ENCODE measurements at regions not wholly inside any gene's neighbourhood (a gene's known extent, or its start where the extent isn't known, plus 50 kb on each side); places are given as distances from the start of the nearest gene placed in this dataset.

DNA sequence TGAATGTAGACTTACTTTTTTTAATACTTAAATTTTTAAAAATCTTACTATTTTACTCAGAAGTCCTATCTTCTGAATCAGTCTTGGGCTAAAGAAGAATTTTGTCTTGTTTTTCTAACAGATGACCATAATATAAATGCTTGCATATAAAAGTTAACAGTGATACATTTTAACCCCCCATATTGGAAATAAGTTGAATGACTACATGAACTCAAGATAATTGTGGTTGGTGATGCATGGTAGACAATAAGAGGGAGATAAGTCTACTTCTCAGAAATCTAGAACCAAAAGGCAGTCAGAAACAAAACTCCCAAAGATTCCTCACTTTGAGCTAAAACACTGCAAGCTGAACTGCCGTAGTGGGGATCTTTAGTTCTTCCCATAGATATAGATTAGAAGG lies 868.4 kb upstream of the SOX9 start:
- Histone ChIP-seq H3K36me3 (no peaks in the 10 kb centered on the region), H3K4me1 (no peaks in the 10 kb centered on the region), H3K27ac (replicated peaks in 1 of 4) (no peak overlapping the region), H3K27me3 (no peaks in the 10 kb centered on the region), H3K9me3 (no peaks in the 10 kb centered on the region), H3K4me3 (no peak overlapping the region)
- TF ChIP-seq, protein P1, sequence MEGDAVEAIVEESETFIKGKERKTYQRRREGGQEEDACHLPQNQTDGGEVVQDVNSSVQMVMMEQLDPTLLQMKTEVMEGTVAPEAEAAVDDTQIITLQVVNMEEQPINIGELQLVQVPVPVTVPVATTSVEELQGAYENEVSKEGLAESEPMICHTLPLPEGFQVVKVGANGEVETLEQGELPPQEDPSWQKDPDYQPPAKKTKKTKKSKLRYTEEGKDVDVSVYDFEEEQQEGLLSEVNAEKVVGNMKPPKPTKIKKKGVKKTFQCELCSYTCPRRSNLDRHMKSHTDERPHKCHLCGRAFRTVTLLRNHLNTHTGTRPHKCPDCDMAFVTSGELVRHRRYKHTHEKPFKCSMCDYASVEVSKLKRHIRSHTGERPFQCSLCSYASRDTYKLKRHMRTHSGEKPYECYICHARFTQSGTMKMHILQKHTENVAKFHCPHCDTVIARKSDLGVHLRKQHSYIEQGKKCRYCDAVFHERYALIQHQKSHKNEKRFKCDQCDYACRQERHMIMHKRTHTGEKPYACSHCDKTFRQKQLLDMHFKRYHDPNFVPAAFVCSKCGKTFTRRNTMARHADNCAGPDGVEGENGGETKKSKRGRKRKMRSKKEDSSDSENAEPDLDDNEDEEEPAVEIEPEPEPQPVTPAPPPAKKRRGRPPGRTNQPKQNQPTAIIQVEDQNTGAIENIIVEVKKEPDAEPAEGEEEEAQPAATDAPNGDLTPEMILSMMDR (IDR thresholded peaks at IDR 0.05) = no peak
- TF ChIP-seq POLR2AphosphoS5 (IDR thresholded peaks at IDR 0.05) = no peak
- no peak for TF ChIP-seq POLR2A (IDR thresholded peaks at IDR 0.05; ENCODE audit: low read depth)
- TF ChIP-seq EP300 (IDR thresholded peaks at IDR 0.05) = no peak
- intact Hi-C loops (cut with DNase I) = no loop called here
- no peak for DNase-seq (ENCODE audit: extremely low spot score)
- 0% methylated on average over 1 of the region's 1 CpG for WGBS

- Histone ChIP-seq H3K4me3 (no peak overlapping the region), H3K9me3 (no peaks in the 10 kb centered on the region), H3K27me3 (no peaks in the 10 kb centered on the region), H3K4me1 (no peaks in the 10 kb centered on the region), H3K36me3 (no peaks in the 10 kb centered on the region), H3K27ac (replicated peaks in 1 of 4) (no peak overlapping the region)
- DNase-seq (ENCODE audit: extremely low spot score) = no peak
- no peak for TF ChIP-seq POLR2A (IDR thresholded peaks at IDR 0.05; ENCODE audit: low read depth)
- no peak for TF ChIP-seq EP300 (IDR thresholded peaks at IDR 0.05)
- TF ChIP-seq, protein P1 (IDR thresholded peaks at IDR 0.05) = no peak
- no peak for TF ChIP-seq POLR2AphosphoS5 (IDR thresholded peaks at IDR 0.05)
- intact Hi-C loops (cut with DNase I) = no loop called here
- 79% methylated on average over 2 of the region's 2 CpGs for WGBS
Observed at GRCh38 chr17:71257096-71257495, 863.7 kb upstream of the SOX9 start.

DNA sequence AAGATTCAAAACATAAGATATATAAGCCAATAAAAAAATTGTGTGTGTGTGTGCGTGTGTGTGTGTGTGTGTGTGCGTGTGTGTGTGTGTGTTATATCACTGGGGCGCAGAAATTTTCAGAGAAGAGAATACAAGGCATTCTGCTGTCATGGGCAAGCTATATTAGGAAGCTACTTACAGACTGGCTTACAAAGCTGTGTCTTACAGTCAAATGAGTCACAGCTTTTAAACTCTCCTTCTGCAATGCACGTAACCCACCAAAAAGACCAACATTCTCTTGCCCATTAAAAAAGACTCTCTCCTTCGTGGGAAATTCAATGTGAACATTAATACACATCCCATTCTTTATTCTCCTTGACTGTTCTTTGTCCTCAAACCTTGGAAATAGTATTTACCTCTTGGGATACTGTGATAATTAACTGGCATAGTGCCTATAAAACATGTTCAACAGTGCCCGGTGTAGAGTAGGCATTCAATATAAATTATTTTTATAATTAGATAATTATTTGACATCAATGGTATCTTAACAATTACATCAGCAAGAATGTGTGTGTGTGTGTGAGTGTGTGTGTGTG lies 860.4 kb upstream of the SOX9 start:
- Histone ChIP-seq H3K9me3 (no peaks in the 10 kb centered on the region), H3K36me3 (no peaks in the 10 kb centered on the region), H3K4me1 (no peaks in the 10 kb centered on the region), H3K27ac (replicated peaks in 1 of 4) (no peak overlapping the region), H3K27me3 (no peaks in the 10 kb centered on the region), H3K4me3 (no peak overlapping the region)
- no peak for TF ChIP-seq POLR2AphosphoS5 (IDR thresholded peaks at IDR 0.05)
- TF ChIP-seq POLR2A (IDR thresholded peaks at IDR 0.05; ENCODE audit: low read depth) = no peak
- TF ChIP-seq EP300 (IDR thresholded peaks at IDR 0.05) = no peak
- TF ChIP-seq, protein P1 (IDR thresholded peaks at IDR 0.05) = no peak
- intact Hi-C loops (cut with DNase I) = no loop called here
- WGBS = 44% methylated on average over 6 of the region's 6 CpGs
- DNase-seq (ENCODE audit: extremely low spot score) = no peak

DNA sequence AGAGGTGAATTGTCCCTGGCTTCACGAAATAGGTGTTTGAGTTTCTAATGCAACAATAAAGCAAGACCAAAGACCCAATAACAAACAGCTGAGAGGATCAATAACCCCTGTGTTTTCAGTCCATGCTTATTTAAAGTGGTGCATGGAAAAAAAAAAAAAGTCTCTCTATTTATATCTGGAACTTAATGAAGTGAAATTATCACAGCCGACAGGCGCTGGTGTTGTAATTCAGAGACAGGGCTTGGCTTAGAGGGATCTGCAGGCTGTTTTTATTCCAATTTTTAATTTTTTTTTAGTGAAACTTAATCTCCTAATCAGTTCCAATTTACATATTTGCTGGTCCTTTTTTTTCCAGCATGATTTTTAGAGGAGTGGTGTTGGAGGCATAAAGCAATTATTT lies 858.2 kb upstream of the SOX9 start:
- Histone ChIP-seq H3K4me3 (no peak overlapping the region), H3K27me3 (no peaks in the 10 kb centered on the region), H3K4me1 (no peaks in the 10 kb centered on the region), H3K27ac (replicated peaks in 1 of 4) (no peak overlapping the region), H3K36me3 (no peaks in the 10 kb centered on the region), H3K9me3 (peaks cover 0 to 17% (median 12%) of the 10 kb centered on the region in 4 donors)
- TF ChIP-seq POLR2A (IDR thresholded peaks at IDR 0.05; ENCODE audit: low read depth) = no peak
- TF ChIP-seq EP300 (IDR thresholded peaks at IDR 0.05) = no peak
- TF ChIP-seq, protein P1 (IDR thresholded peaks at IDR 0.05) = no peak
- TF ChIP-seq POLR2AphosphoS5 (IDR thresholded peaks at IDR 0.05) = no peak
- DNase-seq (ENCODE audit: extremely low spot score) = no peak
- intact Hi-C loops (cut with DNase I) = no loop called here
- WGBS = 64% methylated on average over 3 of the region's 3 CpGs

DNA sequence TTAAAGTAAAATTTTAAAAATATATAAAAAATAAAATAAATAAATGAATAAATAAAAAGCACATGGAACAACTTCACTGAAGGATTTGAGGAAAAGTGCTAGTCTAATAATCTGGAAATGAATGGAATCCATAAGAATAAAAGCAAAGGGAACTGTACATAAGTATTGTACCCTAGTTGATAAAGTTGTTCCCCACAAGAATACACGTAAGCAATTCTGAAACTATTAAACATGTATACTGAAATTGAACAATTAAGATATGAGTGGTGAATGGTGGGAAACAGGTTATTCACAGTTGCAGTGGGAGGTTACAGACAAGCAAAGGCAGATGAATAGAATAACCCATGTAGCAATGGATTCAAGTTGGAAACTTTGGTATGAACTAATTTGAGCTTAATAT lies 853.2 kb upstream of the SOX9 start:
- 61% methylated on average over 1 of the region's 1 CpG for WGBS

More for the DNA sequence above, 853.2 kb upstream of the SOX9 start:
- no peaks in the 10 kb centered on the region for H3K27me3 ChIP-seq
- H3K27ac ChIP-seq (replicated peaks in 1 of 4) = no peak overlapping the region
- peaks cover 0 to 29% (median 23%) of the 10 kb centered on the region in 4 donors for H3K9me3 ChIP-seq
- H3K4me3 ChIP-seq = no peak overlapping the region
- DNase-seq (ENCODE audit: extremely low spot score) = no peak
- intact Hi-C loops (cut with DNase I) = no loop called here
- no peaks in the 10 kb centered on the region for H3K4me1 ChIP-seq
- no peaks in the 10 kb centered on the region for H3K36me3 ChIP-seq
- no peak for TF ChIP-seq POLR2A (IDR thresholded peaks at IDR 0.05; ENCODE audit: low read depth)
- TF ChIP-seq, protein P1 (IDR thresholded peaks at IDR 0.05) = no peak
- TF ChIP-seq EP300 (IDR thresholded peaks at IDR 0.05) = no peak
- TF ChIP-seq POLR2AphosphoS5 (IDR thresholded peaks at IDR 0.05) = no peak
